ENCODE measurements at regions not wholly inside any gene's neighbourhood (a gene's known extent, or its start where the extent isn't known, plus 50 kb on each side); places are given as distances from the start of the nearest gene placed in this dataset.

DNA sequence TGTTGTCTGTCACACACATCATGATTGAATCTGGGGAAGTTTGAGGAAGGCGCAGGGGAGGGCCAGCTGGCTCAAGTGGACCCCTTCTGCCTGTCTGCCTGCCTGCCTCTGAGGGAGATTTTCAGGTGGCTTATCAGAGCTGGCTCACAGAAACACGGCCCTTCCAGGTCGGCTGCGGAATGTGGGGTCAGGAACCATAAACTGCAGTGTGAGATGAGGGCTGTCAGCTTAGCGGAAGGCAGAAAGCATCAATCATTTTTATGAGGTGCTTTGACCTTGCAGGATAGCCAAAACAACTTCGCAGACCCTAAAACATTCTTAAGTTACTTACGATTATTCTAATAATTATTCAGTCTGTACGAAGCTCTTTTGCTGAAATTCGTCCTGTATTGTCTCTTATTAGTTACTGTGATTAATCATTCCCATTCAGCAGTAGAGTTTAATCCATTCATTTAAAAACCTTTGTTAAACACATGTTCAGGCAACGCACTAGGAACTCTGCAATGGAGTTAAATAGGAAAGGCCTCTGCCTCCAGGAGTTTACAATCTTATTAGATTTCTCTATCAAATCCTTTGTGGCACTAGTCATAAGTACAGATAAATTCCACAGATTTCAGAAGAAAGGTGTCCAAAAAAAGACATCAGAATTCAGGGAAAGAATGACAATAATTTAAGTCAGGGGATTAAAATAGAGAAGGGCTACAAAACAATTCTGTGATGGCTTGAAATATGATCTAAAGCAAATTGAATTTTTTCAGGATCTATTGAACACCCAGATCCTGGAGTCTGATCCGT, 371.6 kb downstream of the HRH4 start:
- DNase-seq (ENCODE audit: low spot score): no peak
- in situ Hi-C loops (cut with MboI; ENCODE audit: low sequenced_read_pairs, unreplicated experiment): no loop called here
- TF ChIP-seq, protein P1, sequence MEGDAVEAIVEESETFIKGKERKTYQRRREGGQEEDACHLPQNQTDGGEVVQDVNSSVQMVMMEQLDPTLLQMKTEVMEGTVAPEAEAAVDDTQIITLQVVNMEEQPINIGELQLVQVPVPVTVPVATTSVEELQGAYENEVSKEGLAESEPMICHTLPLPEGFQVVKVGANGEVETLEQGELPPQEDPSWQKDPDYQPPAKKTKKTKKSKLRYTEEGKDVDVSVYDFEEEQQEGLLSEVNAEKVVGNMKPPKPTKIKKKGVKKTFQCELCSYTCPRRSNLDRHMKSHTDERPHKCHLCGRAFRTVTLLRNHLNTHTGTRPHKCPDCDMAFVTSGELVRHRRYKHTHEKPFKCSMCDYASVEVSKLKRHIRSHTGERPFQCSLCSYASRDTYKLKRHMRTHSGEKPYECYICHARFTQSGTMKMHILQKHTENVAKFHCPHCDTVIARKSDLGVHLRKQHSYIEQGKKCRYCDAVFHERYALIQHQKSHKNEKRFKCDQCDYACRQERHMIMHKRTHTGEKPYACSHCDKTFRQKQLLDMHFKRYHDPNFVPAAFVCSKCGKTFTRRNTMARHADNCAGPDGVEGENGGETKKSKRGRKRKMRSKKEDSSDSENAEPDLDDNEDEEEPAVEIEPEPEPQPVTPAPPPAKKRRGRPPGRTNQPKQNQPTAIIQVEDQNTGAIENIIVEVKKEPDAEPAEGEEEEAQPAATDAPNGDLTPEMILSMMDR (IDR thresholded peaks at IDR 0.05; ENCODE audit: borderline replicate concordance, control extremely low read depth, extremely low read depth, insufficient read depth, missing control alignments): no peak

DNA sequence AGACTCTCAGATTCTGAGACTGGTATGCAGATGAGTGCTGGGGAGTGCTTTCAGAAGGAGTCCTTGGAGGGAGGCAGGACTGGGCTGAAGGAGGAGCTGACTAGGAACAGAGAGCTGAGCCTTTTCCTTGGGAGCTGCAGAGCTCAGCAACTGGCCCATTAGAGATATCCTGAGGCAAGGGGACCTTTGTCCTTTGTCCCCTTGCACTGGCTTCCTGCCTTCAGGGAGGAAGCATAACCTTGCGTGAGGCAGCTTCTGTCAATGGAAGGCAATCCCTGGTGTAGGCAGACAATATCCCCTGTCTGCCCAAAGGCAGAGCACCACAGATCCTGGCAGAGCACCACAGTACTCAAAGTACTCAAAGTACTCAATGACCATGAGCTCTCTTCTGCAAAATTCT, 375.3 kb downstream of the HRH4 start:
- TF ChIP-seq, protein P1 (IDR thresholded peaks at IDR 0.05; ENCODE audit: borderline replicate concordance, control extremely low read depth, extremely low read depth, insufficient read depth, missing control alignments): no peak
- DNase-seq (ENCODE audit: low spot score): no peak
- in situ Hi-C loops (cut with MboI; ENCODE audit: low sequenced_read_pairs, unreplicated experiment): no loop called here

DNA sequence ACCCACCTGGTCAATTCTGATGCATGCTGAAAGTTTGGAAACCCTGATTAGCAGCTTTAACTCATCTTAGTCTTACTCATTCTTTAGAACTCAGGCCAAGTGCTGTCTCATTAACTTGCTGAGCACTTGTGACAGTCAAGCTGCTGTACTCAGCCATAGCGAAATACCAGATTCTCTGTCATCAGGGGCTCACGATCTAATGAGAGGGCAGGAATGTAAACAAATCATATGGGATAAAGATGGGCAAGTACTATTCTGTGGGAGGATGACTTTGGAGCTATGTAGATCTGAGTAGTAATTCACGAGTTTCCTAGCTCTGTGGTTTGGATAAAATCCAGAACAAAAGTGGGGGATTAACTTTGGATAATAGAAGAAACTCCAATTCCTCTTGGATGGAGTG, 376.6 kb downstream of the HRH4 start:
- TF ChIP-seq, protein P1 (IDR thresholded peaks at IDR 0.05; ENCODE audit: borderline replicate concordance, control extremely low read depth, extremely low read depth, insufficient read depth, missing control alignments): no peak
- no peak for DNase-seq (ENCODE audit: low spot score)
- in situ Hi-C loops (cut with MboI; ENCODE audit: low sequenced_read_pairs, unreplicated experiment): no loop called here

DNA sequence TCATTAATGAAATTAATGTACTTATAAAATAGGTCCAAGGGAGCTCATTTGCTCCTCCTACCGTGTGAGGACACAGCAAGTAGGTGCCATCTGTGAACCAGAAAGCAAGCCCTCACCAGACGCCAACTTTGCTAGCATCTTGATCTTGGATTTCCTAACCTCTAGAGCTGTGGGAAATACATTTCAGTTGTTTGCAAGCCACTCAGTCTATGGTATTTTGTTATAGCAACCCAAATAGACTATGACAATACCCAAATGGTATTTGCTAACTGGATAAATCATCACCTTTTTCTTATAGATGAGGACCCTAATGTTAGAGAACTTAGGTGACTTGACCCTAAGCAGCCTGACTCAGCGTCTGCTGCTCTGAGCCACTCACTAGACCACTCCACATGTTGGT, 379.6 kb downstream of the HRH4 start:
- TF ChIP-seq, protein P1 (IDR thresholded peaks at IDR 0.05; ENCODE audit: borderline replicate concordance, control extremely low read depth, extremely low read depth, insufficient read depth, missing control alignments): no peak
- in situ Hi-C loops (cut with MboI; ENCODE audit: low sequenced_read_pairs, unreplicated experiment): no loop called here
- DNase-seq (ENCODE audit: low spot score): no peak

DNA sequence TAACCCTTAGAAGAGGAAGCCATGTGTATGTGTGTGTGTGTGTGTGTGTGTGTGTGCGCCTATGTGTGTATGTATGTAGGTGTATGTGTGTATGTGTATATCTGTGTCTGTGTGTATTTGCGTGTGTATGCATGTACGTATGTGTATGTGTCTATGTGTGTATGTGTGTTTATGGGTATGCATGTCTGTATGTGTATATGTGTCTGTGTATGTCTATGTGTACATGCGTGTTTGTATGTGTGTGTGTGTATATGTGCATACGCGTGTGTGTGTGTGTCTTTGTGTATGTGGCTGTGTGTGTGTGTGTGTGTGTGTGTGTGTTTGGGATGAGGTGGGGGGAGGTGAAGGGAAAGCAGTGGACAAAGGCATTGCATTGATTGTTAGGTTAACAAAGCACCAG, 380.2 kb downstream of the HRH4 start:
- in situ Hi-C loops (cut with MboI; ENCODE audit: low sequenced_read_pairs, unreplicated experiment): no loop called here
- DNase-seq (ENCODE audit: low spot score): no peak
- TF ChIP-seq, protein P1 (IDR thresholded peaks at IDR 0.05; ENCODE audit: borderline replicate concordance, control extremely low read depth, extremely low read depth, insufficient read depth, missing control alignments): no peak

DNA sequence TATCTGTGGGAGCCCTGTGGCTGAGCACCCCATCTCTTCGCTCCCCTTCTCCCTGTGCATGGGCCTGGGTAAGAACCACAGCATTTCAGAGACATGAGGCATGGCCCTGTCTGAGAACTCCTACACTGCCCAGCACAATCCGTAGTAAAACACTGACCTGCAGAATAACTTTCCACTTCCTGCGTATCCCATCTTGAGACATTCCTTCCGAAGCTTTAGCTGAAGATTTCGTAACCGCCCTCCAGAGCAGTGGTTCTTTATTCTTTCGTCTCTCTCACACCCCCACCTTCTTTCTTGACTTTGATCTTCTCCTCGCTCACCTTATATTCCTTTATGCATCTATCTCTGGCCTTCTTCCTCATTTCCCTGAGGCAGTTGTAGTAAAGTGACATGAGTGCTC, 381.1 kb downstream of the HRH4 start:
- TF ChIP-seq, protein P1 (IDR thresholded peaks at IDR 0.05; ENCODE audit: borderline replicate concordance, control extremely low read depth, extremely low read depth, insufficient read depth, missing control alignments): no peak
- in situ Hi-C loops (cut with MboI; ENCODE audit: low sequenced_read_pairs, unreplicated experiment): no loop called here
- no peak for DNase-seq (ENCODE audit: low spot score)

Measured in GM13976 (cell line).